ENCODE measurements at regions not wholly inside any gene's neighbourhood (a gene's known extent, or its start where the extent isn't known, plus 50 kb on each side); places are given as distances from the start of the nearest gene placed in this dataset.

- TF ChIP-seq, protein P1, sequence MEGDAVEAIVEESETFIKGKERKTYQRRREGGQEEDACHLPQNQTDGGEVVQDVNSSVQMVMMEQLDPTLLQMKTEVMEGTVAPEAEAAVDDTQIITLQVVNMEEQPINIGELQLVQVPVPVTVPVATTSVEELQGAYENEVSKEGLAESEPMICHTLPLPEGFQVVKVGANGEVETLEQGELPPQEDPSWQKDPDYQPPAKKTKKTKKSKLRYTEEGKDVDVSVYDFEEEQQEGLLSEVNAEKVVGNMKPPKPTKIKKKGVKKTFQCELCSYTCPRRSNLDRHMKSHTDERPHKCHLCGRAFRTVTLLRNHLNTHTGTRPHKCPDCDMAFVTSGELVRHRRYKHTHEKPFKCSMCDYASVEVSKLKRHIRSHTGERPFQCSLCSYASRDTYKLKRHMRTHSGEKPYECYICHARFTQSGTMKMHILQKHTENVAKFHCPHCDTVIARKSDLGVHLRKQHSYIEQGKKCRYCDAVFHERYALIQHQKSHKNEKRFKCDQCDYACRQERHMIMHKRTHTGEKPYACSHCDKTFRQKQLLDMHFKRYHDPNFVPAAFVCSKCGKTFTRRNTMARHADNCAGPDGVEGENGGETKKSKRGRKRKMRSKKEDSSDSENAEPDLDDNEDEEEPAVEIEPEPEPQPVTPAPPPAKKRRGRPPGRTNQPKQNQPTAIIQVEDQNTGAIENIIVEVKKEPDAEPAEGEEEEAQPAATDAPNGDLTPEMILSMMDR (IDR thresholded peaks at IDR 0.05), result no peak
- no peak for TF ChIP-seq POLR2A (IDR thresholded peaks at IDR 0.05)
Observed at GRCh38 chr5:35331956-35332950, 102.0 kb upstream of the PRLR start.

All from esophagus squamous epithelium (tissue), 4 donors.